ENCODE measurements at regions not wholly inside any gene's neighbourhood (a gene's known extent, or its start where the extent isn't known, plus 50 kb on each side); places are given as distances from the start of the nearest gene placed in this dataset.

DNA sequence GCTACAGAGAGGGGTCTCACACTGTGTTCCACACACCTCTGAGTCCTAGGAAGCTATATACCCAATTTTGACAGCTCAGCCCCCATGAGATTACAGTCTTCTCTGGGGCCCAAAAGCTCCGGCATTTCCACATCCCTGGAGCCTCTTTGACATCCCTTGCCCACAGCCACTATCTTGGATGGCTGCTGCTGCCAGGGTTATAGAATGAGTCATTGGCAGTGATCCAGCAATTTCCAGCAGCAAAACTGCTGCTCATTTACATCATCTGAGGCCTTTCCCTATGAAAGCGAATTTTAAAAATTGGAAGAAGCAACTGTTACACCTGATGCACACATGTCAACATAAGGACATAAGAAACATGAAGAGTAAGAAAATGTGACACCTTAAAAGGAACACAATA is 590.7 kb downstream of the MEI4 start:
- Histone ChIP-seq H3K4me1 (ENCODE audit: control insufficient read depth in 1 of 2, insufficient read depth in 2 of 2, low read length in 2 of 2) (no peaks in the 10 kb centered on the region), H3K9me3 (ENCODE audit: control insufficient read depth in 1 of 2, insufficient read depth in 1 of 2, low read depth in 1 of 2, low read length in 2 of 2) (no peaks in the 10 kb centered on the region), H3K27me3 (ENCODE audit: insufficient read depth, low read length) (no peaks in the 10 kb centered on the region), H4K20me1 (ENCODE audit: insufficient read depth) (no peaks in the 10 kb centered on the region), H2AFZ (ENCODE audit: low read depth, low read length, poor library complexity, severe bottlenecking) (no peak overlapping the region), H3K4me2 (ENCODE audit: low read length) (no peak overlapping the region), H3K4me3 (replicated peaks in 1 of 2; ENCODE audit: low read depth in 1 of 2, low read length in 2 of 2) (no peak overlapping the region), H3K79me2 (ENCODE audit: insufficient read depth, low read length) (no peaks in the 10 kb centered on the region), H3K9ac (ENCODE audit: low read length) (no peak overlapping the region), H3K27ac (ENCODE audit: low read depth, low read length) (no peak overlapping the region), H3K9me2 (ENCODE audit: insufficient read depth) (no peaks in the 10 kb centered on the region), H3K36me3 (ENCODE audit: control insufficient read depth in 1 of 2, insufficient read depth in 2 of 2, low read length in 2 of 2) (no peaks in the 10 kb centered on the region)
- no TSS peak for BruUV-seq (replicated peaks)
- DNase-seq (ENCODE audit: low read depth, low spot score) (no peak), ATAC-seq (no peak)
- TF ChIP-seq, protein P1, sequence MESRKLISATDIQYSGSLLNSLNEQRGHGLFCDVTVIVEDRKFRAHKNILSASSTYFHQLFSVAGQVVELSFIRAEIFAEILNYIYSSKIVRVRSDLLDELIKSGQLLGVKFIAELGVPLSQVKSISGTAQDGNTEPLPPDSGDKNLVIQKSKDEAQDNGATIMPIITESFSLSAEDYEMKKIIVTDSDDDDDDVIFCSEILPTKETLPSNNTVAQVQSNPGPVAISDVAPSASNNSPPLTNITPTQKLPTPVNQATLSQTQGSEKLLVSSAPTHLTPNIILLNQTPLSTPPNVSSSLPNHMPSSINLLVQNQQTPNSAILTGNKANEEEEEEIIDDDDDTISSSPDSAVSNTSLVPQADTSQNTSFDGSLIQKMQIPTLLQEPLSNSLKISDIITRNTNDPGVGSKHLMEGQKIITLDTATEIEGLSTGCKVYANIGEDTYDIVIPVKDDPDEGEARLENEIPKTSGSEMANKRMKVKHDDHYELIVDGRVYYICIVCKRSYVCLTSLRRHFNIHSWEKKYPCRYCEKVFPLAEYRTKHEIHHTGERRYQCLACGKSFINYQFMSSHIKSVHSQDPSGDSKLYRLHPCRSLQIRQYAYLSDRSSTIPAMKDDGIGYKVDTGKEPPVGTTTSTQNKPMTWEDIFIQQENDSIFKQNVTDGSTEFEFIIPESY (IDR thresholded peaks at IDR 0.05; ENCODE audit: extremely low read depth, insufficient replicate concordance, low read length) = no peak
- TF ChIP-seq YY1 (IDR thresholded peaks at IDR 0.05; ENCODE audit: extremely low read depth, insufficient replicate concordance, low read depth, low read length) (no peak), POLR2A (IDR thresholded peaks at IDR 0.05; ENCODE audit: borderline replicate concordance, extremely low read depth, insufficient read depth, insufficient read length) (no peak), TCF7L2 (IDR thresholded peaks at IDR 0.05; ENCODE audit: borderline replicate concordance, extremely low read depth, insufficient read depth, insufficient read length) (no peak), EGR1 (IDR thresholded peaks at IDR 0.05; ENCODE audit: low read depth) (no peak), CBX3 (IDR thresholded peaks at IDR 0.05; ENCODE audit: low read depth) (no peak), EZH2phosphoT487 (IDR thresholded peaks at IDR 0.05; ENCODE audit: borderline replicate concordance) (no peak), SP1 (IDR thresholded peaks at IDR 0.05; ENCODE audit: low read depth) (no peak), ZFX (IDR thresholded peaks at IDR 0.05) (no peak), FOSL1 (IDR thresholded peaks at IDR 0.05; ENCODE audit: low read depth) (no peak), RAD21 (IDR thresholded peaks at IDR 0.05; ENCODE audit: low read depth) (no peak), ZNF274 (IDR thresholded peaks at IDR 0.05; ENCODE audit: low read depth, low read length) (no peak), ELF1 (IDR thresholded peaks at IDR 0.05; ENCODE audit: borderline replicate concordance, low read depth) (no peak), JUND (IDR thresholded peaks at IDR 0.05) (no peak)
- TF ChIP-seq, protein P2, sequence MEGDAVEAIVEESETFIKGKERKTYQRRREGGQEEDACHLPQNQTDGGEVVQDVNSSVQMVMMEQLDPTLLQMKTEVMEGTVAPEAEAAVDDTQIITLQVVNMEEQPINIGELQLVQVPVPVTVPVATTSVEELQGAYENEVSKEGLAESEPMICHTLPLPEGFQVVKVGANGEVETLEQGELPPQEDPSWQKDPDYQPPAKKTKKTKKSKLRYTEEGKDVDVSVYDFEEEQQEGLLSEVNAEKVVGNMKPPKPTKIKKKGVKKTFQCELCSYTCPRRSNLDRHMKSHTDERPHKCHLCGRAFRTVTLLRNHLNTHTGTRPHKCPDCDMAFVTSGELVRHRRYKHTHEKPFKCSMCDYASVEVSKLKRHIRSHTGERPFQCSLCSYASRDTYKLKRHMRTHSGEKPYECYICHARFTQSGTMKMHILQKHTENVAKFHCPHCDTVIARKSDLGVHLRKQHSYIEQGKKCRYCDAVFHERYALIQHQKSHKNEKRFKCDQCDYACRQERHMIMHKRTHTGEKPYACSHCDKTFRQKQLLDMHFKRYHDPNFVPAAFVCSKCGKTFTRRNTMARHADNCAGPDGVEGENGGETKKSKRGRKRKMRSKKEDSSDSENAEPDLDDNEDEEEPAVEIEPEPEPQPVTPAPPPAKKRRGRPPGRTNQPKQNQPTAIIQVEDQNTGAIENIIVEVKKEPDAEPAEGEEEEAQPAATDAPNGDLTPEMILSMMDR (IDR thresholded peaks at IDR 0.05 in 2 of 3, conservative IDR thresholded peaks at IDR 0.05 in 1 of 3; ENCODE audit: borderline replicate concordance in 1 of 3, insufficient read depth in 1 of 3, low read depth in 2 of 3, low read length in 2 of 3) = no peak
- TF ChIP-seq, protein P3, sequence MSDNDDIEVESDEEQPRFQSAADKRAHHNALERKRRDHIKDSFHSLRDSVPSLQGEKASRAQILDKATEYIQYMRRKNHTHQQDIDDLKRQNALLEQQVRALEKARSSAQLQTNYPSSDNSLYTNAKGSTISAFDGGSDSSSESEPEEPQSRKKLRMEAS (IDR thresholded peaks at IDR 0.05) = no peak
- TF ChIP-seq, protein P4, sequence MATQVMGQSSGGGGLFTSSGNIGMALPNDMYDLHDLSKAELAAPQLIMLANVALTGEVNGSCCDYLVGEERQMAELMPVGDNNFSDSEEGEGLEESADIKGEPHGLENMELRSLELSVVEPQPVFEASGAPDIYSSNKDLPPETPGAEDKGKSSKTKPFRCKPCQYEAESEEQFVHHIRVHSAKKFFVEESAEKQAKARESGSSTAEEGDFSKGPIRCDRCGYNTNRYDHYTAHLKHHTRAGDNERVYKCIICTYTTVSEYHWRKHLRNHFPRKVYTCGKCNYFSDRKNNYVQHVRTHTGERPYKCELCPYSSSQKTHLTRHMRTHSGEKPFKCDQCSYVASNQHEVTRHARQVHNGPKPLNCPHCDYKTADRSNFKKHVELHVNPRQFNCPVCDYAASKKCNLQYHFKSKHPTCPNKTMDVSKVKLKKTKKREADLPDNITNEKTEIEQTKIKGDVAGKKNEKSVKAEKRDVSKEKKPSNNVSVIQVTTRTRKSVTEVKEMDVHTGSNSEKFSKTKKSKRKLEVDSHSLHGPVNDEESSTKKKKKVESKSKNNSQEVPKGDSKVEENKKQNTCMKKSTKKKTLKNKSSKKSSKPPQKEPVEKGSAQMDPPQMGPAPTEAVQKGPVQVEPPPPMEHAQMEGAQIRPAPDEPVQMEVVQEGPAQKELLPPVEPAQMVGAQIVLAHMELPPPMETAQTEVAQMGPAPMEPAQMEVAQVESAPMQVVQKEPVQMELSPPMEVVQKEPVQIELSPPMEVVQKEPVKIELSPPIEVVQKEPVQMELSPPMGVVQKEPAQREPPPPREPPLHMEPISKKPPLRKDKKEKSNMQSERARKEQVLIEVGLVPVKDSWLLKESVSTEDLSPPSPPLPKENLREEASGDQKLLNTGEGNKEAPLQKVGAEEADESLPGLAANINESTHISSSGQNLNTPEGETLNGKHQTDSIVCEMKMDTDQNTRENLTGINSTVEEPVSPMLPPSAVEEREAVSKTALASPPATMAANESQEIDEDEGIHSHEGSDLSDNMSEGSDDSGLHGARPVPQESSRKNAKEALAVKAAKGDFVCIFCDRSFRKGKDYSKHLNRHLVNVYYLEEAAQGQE (IDR thresholded peaks at IDR 0.05; ENCODE audit: low read depth) = no peak
- ChIA-PET CTCF (no interaction called here), POLR2A (no interaction called here), RAD21 (ENCODE audit: low non-redundant PET in 1 of 2, low total read pairs in 2 of 2, uncharacterized antibody in 2 of 2, unreplicated experiment in 2 of 2) (no interaction called here)
- intact Hi-C loops (cut with micrococcal nuclease) = loop anchor here (10.0 kb wide), 1 partner anchor 619 kb away; no protein-coding TSS in a partner anchor
